HS-27A (cell line): ENCODE measurements at regions not wholly inside any gene's neighbourhood (a gene's known extent, or its start where the extent isn't known, plus 50 kb on each side); places are given as distances from the start of the nearest gene placed in this dataset.

Experiments
- DNase-seq: peaks from one replicate; pipeline ENCODE4 v3.0.0-alpha.2; 2012; ENCODE audit warnings: low read depth, missing footprints

- no peak for DNase-seq
Observed at GRCh38 chr10:4051641-4052151, 266.7 kb upstream of the KLF6 start.

GRCh38 chr10:4051011-4051640, 266.1 kb upstream of the KLF6 start:
- no peak for DNase-seq

DNA sequence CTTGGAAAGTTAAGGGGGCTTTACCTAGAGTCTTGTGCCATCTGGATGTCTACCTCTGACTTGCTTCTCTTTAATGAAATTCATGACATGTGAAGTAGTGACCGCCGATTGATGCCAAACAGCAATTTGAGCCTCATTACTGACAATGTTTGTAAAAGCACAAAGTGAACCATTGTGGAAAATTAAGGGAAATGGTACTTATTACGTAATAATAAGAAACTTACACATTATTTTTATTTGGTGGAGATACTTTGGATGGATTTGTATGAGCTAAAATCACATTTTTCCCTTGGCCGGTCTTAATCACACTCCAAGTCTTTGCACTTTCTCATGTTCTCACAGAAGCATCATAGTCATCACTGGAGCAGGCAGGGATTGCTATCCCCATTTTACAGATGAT, 265.1 kb upstream of the KLF6 start:
- no peak for DNase-seq

DNA sequence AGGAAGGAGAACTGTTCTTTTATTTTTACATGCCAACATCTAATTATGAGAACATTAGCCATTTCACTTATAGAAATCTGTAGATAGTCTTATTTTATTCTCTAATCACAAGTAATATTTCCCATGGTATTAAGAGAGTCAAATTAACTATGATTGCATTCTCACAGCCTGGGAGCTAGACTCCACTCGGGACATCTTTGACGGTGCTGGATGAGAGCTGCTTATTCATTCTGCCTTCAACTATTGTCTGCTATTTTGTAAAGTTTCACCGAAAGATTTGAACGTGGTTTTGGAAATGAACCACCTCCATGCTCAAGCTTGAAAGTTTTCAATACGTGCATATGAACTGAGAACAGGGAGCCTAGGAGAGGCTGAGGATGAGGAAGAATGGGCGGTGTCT, 264.3 kb upstream of the KLF6 start:
- no peak for DNase-seq

- DNase-seq = no peak
Observed at GRCh38 chr10:4048236-4048864, 263.3 kb upstream of the KLF6 start.

DNA sequence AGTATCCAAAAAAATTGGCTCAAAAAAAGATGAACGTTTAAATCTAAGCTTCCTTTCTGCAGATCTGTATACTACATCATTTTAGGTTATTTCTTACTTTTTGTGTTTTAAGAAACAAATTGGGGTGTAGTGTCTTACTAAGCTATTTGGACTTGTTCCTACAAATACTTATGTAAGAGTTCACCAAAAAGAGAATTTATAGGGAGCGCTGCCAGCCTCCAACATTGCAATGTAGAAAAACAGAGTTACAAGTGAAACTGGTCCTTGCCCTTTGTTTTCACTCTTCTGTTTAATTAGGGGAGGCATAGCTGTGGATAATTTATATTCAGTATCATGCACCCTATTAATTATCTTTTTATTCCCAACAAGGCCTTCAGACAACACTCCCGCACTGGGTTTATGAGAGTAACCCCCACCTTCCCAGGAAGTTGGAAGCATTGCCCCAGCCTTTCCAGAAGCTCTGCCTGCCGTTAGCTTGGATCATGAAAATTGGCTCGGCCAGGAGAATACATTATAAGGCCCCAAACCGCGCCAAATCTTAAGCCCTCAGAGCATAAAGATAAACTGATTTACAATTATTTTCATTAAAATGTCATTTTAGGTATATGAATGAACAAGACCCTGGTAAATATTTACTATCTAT, 261.8 kb upstream of the KLF6 start:
- DNase-seq = no peak

DNA sequence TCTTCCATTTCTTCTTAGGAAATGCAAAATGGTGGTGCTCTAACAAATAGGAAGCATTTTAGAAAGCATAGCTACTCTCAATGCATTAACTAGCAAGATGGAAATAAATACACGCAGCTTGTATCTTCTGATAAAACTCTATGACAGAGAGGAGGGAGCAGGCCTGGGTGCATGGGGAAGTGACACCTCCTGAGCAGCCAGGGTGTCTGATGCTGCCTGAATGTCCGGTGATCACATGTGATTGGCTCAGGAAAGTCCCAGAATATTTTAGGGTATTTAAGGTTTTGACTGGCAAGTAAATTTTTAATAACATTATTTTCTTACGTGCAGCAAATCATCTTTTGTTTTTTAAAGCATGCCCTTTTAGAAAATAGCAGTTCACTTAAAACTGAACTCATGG, 261.0 kb upstream of the KLF6 start:
- DNase-seq = no peak

DNA sequence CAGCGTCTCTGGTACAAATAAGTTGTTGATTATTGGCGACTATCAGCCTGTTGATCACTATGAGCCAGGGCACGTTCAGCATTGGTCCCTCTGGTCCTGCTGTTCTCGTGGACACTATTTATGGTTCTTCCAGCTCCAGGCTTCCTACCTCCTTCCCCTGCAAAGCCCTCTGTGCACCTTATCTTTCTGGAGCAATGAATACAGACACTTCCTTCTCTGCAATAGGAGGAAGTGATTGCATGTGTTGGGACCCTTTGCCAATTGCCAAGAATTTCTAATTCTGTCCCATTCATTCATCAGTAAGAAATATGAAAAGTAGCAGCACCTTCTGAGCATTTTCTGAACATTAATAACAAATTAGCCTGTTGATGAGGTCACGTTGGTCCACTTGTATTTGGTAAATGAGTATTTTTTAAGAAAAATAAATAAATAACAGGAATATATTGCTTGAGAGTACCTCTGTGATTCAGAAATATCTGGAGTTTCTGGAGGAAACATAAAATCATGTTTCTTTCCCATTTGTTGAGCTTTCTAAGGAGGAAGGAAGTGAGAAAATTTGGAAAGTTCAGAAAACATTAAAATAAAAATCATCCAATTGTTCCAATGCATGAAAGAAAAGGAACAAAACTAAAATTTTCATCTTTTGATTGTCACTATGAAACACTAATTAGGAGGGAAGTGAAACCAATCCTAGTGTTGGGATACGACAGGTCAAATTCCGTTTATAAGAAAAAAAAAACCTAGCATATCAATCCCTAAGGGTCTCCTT, 259.1 kb upstream of the KLF6 start:
- no peak for DNase-seq

GRCh38 chr10:4041635-4042034, 256.6 kb upstream of the KLF6 start:
- no peak for DNase-seq

GRCh38 chr10:4038000-4038399, 253.0 kb upstream of the KLF6 start:
- no peak for DNase-seq

- no peak for DNase-seq
Observed at GRCh38 chr10:4035599-4035945, 250.6 kb upstream of the KLF6 start.

DNA sequence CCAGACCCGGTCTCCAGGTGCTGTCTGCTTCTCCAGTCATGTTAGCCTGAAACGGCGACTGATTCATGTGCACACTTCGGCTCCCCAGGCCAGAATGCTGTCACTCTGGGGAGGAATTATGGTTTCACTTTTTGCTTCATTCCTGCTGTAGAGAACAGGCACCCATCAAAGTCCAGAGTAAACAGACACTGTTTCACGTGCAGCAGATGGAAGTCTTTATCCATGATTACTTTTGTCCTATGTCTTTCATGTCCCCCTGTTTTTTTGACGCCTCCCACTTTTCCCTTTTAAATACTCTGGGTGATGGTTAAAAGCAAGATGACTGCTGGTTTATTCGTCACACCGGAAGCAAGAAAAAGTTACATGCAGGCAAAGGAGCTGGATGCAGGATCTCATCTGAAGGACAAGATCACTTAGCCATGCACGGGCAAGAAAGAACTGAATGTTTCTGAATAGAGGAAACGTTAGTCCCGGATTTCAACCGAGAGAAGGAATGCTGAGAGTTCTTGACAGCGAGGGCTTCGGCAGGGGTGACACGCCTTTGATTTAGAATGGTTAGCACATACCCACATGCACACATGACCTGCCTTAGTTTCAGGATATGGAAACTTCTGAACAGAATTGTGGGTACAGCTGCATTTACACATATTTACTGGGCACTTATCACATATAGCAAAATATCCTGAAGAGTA, 250.0 kb upstream of the KLF6 start:
- no peak for DNase-seq

- no peak for DNase-seq
Observed at GRCh38 chr10:4033341-4033896, 248.4 kb upstream of the KLF6 start.

GRCh38 chr10:4029866-4030265, 244.9 kb upstream of the KLF6 start:
- DNase-seq = no peak

DNA sequence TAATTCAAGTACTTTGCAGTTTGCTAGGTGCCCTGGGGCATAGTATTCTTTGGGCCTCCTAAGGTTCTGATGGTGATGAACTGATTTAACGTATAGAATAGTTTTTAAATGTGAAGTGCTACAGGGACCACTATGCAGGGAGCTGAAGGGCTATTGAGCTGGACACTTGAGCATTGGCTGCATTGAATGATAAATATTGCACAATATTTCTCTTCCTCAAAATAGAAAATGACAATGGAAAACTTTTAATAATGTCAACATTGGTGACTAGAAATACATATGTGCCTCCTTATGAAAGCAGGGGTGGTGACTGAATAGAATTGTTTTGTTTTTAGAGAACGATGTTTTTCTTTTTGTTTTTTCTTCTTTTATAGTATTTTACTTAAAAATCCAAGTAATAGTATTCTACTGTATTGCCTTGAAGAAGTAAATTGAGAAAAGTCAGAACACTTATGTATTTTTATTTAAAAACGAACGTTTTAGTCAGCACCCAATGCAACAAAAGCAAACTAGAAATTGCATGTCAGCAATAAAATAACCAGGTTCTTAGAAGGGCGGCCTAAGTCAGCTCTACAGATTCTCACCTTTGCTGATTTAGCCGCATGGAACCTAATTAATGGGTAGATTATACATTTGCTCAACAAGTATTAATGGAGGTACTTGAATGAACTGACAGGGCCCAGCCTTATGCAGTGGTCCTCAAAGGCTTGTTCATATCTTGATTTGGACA, 244.0 kb upstream of the KLF6 start:
- DNase-seq = no peak

GRCh38 chr10:4028027-4028471, 243.0 kb upstream of the KLF6 start:
- DNase-seq = no peak

- DNase-seq = no peak
Observed at GRCh38 chr10:4025339-4025738, 240.3 kb upstream of the KLF6 start.

DNA sequence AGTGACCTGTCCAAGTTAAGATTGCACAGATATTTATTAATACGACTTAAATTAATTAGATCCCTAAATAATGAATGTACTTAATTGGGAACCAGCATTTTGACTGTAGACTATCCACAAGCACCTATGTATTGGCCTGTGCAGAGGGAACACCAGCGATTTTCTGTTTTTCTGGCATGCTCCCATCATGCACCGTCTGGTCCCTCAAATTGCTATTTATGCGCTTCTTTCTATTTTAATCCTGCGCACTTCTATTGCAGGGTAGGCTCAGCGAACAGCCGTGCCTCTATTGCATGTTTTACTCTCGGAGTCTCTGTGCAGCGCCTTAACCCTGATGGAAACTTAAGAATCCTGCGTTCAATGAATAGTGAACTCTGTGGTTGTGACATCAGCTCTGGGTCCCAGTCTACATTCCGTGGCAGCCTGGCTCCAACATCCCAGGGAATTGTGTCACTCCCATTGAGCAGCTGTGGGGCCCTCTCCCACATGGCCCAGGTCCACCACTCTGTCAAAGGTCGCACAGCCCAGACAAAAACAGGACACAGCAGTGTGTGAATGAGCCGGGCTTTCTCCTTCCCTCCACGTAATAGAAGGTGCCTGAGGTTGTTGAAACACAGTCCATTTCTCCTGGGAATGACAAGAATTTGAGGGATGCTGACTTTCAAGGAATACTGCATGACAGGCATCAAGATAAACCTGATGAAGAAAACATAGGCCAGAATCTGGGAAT, 239.7 kb upstream of the KLF6 start:
- no peak for DNase-seq

- no peak for DNase-seq
Observed at GRCh38 chr10:4024027-4024426, 239.0 kb upstream of the KLF6 start.

DNA sequence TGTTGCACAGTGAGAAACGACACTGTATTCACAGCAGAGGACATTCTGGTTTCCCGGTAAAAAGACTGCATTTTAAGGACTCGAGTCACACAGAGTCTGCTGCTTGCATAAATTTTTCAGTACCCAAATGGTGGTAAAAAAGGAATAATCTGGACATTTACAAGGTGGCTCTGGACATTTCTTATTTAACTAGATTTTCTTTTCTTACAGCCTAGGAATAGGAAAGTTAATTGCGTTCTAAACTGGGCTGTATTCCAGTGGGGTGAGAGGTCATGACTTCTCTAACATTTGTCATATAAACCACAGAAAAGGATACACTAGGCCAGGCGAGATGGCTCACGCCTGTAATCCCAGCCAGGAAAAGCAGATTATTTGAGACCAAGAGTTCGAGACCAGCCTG, 237.5 kb upstream of the KLF6 start:
- no peak for DNase-seq
